Type B pancreatic cell (in vitro differentiated cells): ENCODE measurements at regions not wholly inside any gene's neighbourhood (a gene's known extent, or its start where the extent isn't known, plus 50 kb on each side); places are given as distances from the start of the nearest gene placed in this dataset.

Source experiments
- DNase-seq: peaks from one replicate; pipeline ENCODE4 v3.0.0; 2021; ENCODE audit warnings: mixed read lengths; ENCODE audit not compliant: unreplicated experiment; ENCODE audit errors: extremely low spot score
- H3K27ac Mint-ChIP-seq: 2 replicates; pipeline ENCODE4 v1.8.0; 2021; ENCODE audit warnings: mild to moderate bottlenecking, mixed read lengths
- H3K27me3 Mint-ChIP-seq: 2 replicates; pipeline ENCODE4 v1.8.0; 2021; ENCODE audit warnings: mixed read lengths
- H3K36me3 Mint-ChIP-seq: 2 replicates; pipeline ENCODE4 v1.8.0; 2021; ENCODE audit warnings: mixed read lengths
- H3K4me1 Mint-ChIP-seq: one replicate; pipeline ENCODE4 v1.8.0; 2021; ENCODE audit warnings: mixed read lengths; ENCODE audit not compliant: unreplicated experiment
- H3K4me3 Mint-ChIP-seq: 2 replicates; pipeline ENCODE4 v1.8.0; 2021; ENCODE audit warnings: mild to moderate bottlenecking, mixed read lengths
- H3K9me3 Mint-ChIP-seq: 2 replicates; pipeline ENCODE4 v1.8.0; 2021; ENCODE audit warnings: mixed read lengths
- TF ChIP-seq, protein P1 (sequence below): fragments of 200-600 bp; sonication (generic); conservative IDR thresholded peaks from 2 replicates; pipeline ENCODE4 v1.5.0; 2021; ENCODE audit warnings: antibody characterized with exemption, mild to moderate bottlenecking

DNA sequence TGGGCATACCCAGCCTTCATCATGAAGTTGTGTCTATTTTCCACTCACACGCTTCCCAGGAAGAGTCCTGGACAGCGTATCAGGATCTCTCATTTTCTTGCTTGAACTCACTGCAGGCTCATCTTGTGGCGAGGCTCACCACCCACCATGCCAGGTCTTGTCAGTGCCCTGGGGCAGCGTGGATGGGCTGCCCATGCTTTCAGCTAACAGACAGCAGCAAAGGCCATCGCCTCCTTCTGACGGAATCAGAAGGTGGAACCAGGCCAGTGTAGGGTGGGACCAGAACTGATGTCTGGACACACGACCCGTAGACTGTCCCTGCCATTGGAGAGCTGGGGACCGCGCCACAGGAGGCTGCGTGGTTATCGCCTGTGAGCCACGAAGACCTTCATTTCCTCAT lies 169.4 kb downstream of the FOXL1 start:
- Mint-ChIP-seq H3K9me3 (no peaks in the 10 kb centered on the region), H3K27me3 (peaks cover 38% of the 10 kb centered on the region), H3K4me1 (peaks cover 9% of the 10 kb centered on the region), H3K27ac (no peak overlapping the region), H3K4me3 (no peak overlapping the region), H3K36me3 (no peaks in the 10 kb centered on the region)
- no peak for DNase-seq
- TF ChIP-seq, protein P1, sequence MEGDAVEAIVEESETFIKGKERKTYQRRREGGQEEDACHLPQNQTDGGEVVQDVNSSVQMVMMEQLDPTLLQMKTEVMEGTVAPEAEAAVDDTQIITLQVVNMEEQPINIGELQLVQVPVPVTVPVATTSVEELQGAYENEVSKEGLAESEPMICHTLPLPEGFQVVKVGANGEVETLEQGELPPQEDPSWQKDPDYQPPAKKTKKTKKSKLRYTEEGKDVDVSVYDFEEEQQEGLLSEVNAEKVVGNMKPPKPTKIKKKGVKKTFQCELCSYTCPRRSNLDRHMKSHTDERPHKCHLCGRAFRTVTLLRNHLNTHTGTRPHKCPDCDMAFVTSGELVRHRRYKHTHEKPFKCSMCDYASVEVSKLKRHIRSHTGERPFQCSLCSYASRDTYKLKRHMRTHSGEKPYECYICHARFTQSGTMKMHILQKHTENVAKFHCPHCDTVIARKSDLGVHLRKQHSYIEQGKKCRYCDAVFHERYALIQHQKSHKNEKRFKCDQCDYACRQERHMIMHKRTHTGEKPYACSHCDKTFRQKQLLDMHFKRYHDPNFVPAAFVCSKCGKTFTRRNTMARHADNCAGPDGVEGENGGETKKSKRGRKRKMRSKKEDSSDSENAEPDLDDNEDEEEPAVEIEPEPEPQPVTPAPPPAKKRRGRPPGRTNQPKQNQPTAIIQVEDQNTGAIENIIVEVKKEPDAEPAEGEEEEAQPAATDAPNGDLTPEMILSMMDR, result no peak

DNA sequence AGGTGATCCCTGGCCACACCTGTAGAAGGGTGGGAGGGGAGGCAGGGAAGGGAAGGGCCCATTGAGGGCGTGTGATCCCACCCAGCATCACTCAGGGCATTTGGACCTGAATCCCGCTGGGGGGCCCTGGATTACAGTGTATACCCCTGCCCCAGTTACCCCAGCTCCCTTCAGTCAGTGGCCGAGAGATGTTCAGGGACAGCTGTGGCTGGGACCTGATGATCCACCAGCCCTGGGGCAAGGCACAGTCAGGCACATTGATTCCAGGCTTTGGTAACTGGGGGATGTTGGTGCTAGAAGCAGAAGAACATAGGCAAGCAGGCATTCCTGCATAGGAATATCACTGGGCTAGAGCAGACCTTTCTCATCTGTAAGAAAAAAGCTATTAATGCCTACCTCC lies 170.3 kb downstream of the FOXL1 start:
- Mint-ChIP-seq H3K36me3 (no peaks in the 10 kb centered on the region), H3K9me3 (no peaks in the 10 kb centered on the region), H3K4me1 (peaks cover 9% of the 10 kb centered on the region), H3K4me3 (no peak overlapping the region), H3K27ac (no peak overlapping the region), H3K27me3 (peaks cover 42% of the 10 kb centered on the region)
- DNase-seq, result no peak
- TF ChIP-seq, protein P1, result no peak

DNA sequence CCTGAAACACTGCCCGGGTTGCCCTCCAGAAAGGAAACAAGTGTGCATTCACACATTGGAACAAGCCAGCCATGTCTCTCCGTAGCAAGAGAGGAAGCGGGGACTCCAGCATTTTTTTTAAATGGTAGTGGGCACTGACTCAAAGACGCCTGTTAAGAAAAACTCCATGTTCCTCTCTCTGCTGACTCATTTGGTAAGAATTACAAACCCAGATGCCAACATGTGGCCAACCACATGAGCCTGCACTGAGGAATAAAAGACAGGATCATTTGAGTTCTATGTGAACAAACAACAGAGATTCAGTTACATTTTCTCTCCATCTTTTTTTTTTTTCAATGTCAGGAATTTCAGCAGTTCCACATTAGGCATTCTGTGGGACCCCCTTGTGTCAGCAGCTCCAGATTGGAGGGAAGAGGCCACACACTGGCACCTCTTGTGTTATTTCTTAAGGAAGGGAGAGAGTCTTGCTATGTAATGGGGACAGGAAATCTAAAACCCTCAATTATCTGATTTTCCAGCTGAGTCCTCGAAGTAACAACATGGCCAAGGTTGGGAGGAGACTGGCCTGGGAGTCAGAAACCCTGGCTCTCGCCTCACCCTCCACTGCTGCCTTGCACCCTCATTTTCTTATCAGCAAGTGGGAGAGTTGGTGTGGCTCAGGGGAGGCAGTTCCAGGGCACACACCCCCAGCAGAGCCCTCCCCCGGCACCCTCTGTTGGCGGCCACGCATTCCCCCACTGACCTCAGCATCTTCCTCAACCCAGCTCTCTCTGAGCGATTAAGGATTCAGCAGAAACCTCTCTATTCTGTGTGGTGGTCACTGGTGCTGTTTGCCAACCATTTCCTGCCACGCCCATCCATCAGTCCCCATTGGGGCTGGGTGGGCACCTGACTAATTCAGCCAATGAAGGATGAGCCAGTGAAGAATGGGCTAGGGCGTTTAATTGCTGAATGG lies 173.0 kb downstream of the FOXL1 start:
- H3K36me3 Mint-ChIP-seq, result no peaks in the 10 kb centered on the region
- no peak overlapping the region for H3K4me3 Mint-ChIP-seq
- DNase-seq, result no peak
- TF ChIP-seq, protein P1, result no peak
- H3K4me1 Mint-ChIP-seq, result peaks cover 9% of the 10 kb centered on the region
- H3K9me3 Mint-ChIP-seq, result no peaks in the 10 kb centered on the region
- H3K27me3 Mint-ChIP-seq, result peaks cover 24% of the 10 kb centered on the region
- H3K27ac Mint-ChIP-seq, result no peak overlapping the region

DNA sequence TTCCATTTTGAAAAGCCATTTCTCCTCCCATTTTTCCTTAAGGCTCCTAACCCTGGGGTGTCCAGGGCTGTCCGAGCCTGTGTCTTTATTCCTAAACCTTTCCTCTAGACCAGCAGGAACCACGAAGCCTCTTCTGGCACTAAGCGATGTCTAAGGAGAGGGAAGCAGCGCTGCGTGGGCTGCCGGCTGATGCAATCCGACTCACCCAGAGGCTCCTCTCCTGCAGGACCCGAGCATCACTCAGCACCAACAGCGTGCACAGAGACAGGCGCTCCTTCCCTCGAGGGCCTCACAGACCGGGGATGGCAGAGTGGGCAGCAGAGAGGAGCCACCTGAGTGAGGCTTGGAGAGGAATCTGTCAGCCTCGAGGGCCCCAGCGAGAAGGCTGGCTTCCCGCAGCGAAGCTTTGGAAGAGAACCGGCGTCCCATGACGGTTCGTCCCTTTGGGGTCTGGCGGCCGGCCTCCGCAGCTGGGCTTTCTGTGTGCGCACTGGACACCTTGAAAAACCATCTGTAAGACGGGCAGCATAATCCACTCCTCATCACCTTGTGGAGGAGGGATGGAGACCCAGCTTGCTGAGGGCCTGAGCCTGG lies 174.3 kb downstream of the FOXL1 start:
- DNase-seq, result no peak
- Mint-ChIP-seq H3K4me1 (peaks cover 16% of the 10 kb centered on the region), H3K4me3 (no peak overlapping the region), H3K36me3 (no peaks in the 10 kb centered on the region), H3K27ac (no peak overlapping the region), H3K9me3 (no peaks in the 10 kb centered on the region), H3K27me3 (peaks cover 25% of the 10 kb centered on the region)
- TF ChIP-seq, protein P1, result no peak

DNA sequence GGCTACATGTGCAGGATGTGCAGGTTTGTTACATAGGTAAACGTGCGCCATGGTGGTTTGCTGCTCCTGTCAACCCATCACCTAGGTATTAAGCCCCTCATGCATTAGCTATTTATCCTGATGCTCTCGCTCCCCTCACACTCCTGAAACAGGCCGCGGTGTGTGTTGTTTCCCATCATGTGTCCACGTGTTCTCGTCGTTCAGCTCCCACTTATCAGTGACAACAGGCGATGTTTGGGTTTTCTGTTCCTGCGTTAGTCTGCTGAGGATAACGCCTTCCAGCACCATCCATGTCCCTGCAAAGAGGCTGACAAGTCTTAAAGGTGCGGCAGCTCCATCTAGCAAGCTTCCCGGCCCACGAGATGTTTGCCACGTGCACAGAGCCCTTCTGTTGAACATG lies 175.1 kb downstream of the FOXL1 start:
- DNase-seq, result no peak
- H3K27me3 Mint-ChIP-seq, result peaks cover 25% of the 10 kb centered on the region
- peaks cover 16% of the 10 kb centered on the region for H3K4me1 Mint-ChIP-seq
- no peak overlapping the region for H3K27ac Mint-ChIP-seq
- H3K36me3 Mint-ChIP-seq, result no peaks in the 10 kb centered on the region
- no peak overlapping the region for H3K4me3 Mint-ChIP-seq
- H3K9me3 Mint-ChIP-seq, result no peaks in the 10 kb centered on the region
- TF ChIP-seq, protein P1, result no peak
